NCI-H146 treated with DMSO at 0.1 percent for 48 hours (cell line): ENCODE measurements at regions not wholly inside any gene's neighbourhood (a gene's known extent, or its start where the extent isn't known, plus 50 kb on each side); places are given as distances from the start of the nearest gene placed in this dataset.

Experiments used
- DNase-seq: peaks from one replicate; lab custom pipeline; 2025; ENCODE audit not compliant: unreplicated experiment; lab: John Stamatoyannopoulos, UW

- no peak for DNase-seq
Measured at GRCh38 chr4:160175064-160175643, 1072.3 kb downstream of the RAPGEF2 start.

GRCh38 chr4:160180211-160180610 is 1077.3 kb downstream of the RAPGEF2 start:
- DNase-seq, result no peak

GRCh38 chr4:160182727-160183126 is 1079.8 kb downstream of the RAPGEF2 start:
- no peak for DNase-seq

- DNase-seq, result no peak
Measured at GRCh38 chr4:160184884-160185283, 1082.0 kb downstream of the RAPGEF2 start.

GRCh38 chr4:160193787-160194186 is 1090.9 kb downstream of the RAPGEF2 start:
- DNase-seq, result no peak

GRCh38 chr4:160194716-160195115 is 1091.8 kb downstream of the RAPGEF2 start:
- DNase-seq, result no peak

GRCh38 chr4:160202802-160203201 is 1099.9 kb downstream of the RAPGEF2 start:
- DNase-seq, result no peak

GRCh38 chr4:160212078-160212477 is 1109.2 kb downstream of the RAPGEF2 start:
- DNase-seq, result no peak

- DNase-seq, result no peak
Measured at GRCh38 chr4:160213366-160213765, 1110.5 kb downstream of the RAPGEF2 start.

- no peak for DNase-seq
Measured at GRCh38 chr4:160217352-160217751, 1114.5 kb downstream of the RAPGEF2 start.

GRCh38 chr4:160224049-160224448 is 1121.2 kb downstream of the RAPGEF2 start:
- no peak for DNase-seq

GRCh38 chr4:160233141-160233540 is 1130.3 kb downstream of the RAPGEF2 start:
- DNase-seq, result no peak

- no peak for DNase-seq
Measured at GRCh38 chr4:160235285-160235684, 1132.4 kb downstream of the RAPGEF2 start.

GRCh38 chr4:160235771-160236170 is 1132.9 kb downstream of the RAPGEF2 start:
- DNase-seq, result no peak

GRCh38 chr4:160238790-160239189 is 1135.9 kb downstream of the RAPGEF2 start:
- DNase-seq, result no peak

GRCh38 chr4:160247091-160247656 is 1144.3 kb downstream of the RAPGEF2 start:
- DNase-seq, result no peak

- no peak for DNase-seq
Measured at GRCh38 chr4:160251522-160252170, 1148.8 kb downstream of the RAPGEF2 start.

- no peak for DNase-seq
Measured at GRCh38 chr4:160257318-160257717, 1154.4 kb downstream of the RAPGEF2 start.

- no peak for DNase-seq
Measured at GRCh38 chr4:160265014-160265413, 1162.1 kb downstream of the RAPGEF2 start.

GRCh38 chr4:160265836-160266235 is 1163.0 kb downstream of the RAPGEF2 start:
- no peak for DNase-seq

- DNase-seq, result no peak
Measured at GRCh38 chr4:160276785-160277325, 1174.0 kb downstream of the RAPGEF2 start.

GRCh38 chr4:160283081-160283480 is 1180.2 kb downstream of the RAPGEF2 start:
- no peak for DNase-seq
